ENCODE measurements at regions not wholly inside any gene's neighbourhood (a gene's known extent, or its start where the extent isn't known, plus 50 kb on each side); places are given as distances from the start of the nearest gene placed in this dataset.

DNA sequence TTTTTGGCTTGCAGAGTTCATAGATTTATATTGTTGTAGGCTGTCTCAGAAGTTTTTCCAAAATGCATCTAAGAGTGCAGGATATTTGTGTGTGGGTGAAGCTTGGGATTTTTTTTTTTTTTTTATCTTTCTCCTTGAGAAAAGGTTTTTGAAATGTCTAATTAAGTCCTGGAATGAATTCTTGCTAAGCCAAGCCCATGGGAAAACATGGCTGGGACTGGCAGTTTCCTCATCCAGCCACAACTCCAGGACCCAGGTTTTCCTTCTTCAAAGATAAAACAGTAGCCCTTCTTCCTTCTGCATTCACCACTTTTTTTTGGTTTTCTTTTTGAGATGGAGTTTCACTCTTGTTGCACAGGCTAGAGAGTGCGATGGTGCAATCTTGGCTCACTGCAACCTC, 242.5 kb upstream of the JAG1 start:
- TF ChIP-seq, protein P1, sequence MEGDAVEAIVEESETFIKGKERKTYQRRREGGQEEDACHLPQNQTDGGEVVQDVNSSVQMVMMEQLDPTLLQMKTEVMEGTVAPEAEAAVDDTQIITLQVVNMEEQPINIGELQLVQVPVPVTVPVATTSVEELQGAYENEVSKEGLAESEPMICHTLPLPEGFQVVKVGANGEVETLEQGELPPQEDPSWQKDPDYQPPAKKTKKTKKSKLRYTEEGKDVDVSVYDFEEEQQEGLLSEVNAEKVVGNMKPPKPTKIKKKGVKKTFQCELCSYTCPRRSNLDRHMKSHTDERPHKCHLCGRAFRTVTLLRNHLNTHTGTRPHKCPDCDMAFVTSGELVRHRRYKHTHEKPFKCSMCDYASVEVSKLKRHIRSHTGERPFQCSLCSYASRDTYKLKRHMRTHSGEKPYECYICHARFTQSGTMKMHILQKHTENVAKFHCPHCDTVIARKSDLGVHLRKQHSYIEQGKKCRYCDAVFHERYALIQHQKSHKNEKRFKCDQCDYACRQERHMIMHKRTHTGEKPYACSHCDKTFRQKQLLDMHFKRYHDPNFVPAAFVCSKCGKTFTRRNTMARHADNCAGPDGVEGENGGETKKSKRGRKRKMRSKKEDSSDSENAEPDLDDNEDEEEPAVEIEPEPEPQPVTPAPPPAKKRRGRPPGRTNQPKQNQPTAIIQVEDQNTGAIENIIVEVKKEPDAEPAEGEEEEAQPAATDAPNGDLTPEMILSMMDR (IDR thresholded peaks at IDR 0.05) = no peak
- no peak for TF ChIP-seq POLR2A (IDR thresholded peaks at IDR 0.05)

All from uterus (tissue), 2 donors.